Endodermal cell (in vitro differentiated cells): ENCODE measurements at regions not wholly inside any gene's neighbourhood (a gene's known extent, or its start where the extent isn't known, plus 50 kb on each side); places are given as distances from the start of the nearest gene placed in this dataset.

Experiments
- DNase-seq: peaks from one replicate; pipeline ENCODE4 v3.0.0-alpha.2; 2017
- H3K27ac ChIP-seq: 2 replicates; pipeline ENCODE4 v1.5.1; 2013; ENCODE audit warnings: mild to moderate bottlenecking, low read depth, low read length, moderate library complexity
- H3K27me3 ChIP-seq: 2 replicates; pipeline ENCODE4 v1.6.1; 2013; ENCODE audit warnings: mild to moderate bottlenecking, low read length, moderate library complexity; ENCODE audit not compliant: insufficient read depth, control insufficient read depth, poor library complexity, severe bottlenecking
- H3K36me3 ChIP-seq: 2 replicates; pipeline ENCODE4 v1.7.0; 2013; ENCODE audit warnings: mild to moderate bottlenecking, low read length, moderate library complexity; ENCODE audit not compliant: control insufficient read depth, insufficient read depth
- H3K4me1 ChIP-seq: one replicate; pipeline ENCODE4 v1.7.0; 2013; ENCODE audit warnings: low read length; ENCODE audit not compliant: control insufficient read depth, insufficient read depth
- H3K4me3 ChIP-seq: 2 replicates; pipeline ENCODE4 v1.5.1; 2013; ENCODE audit warnings: mild to moderate bottlenecking, low read length, moderate library complexity
- H3K9ac ChIP-seq: 2 replicates; pipeline ENCODE4 v1.6.1; 2013; ENCODE audit warnings: mild to moderate bottlenecking, low read length, moderate library complexity; ENCODE audit not compliant: poor library complexity, severe bottlenecking; ENCODE audit errors: extremely low read depth
- H3K9me3 ChIP-seq: 2 replicates; pipeline ENCODE4 v1.6.1; 2013; ENCODE audit warnings: mild to moderate bottlenecking, low read length, moderate library complexity; ENCODE audit not compliant: control insufficient read depth
- H3K27ac Mint-ChIP-seq: 2 replicates; pipeline ENCODE4 v1.8.0; 2020; ENCODE audit warnings: mixed read lengths
- H3K27me3 Mint-ChIP-seq: 2 replicates; pipeline ENCODE4 v1.8.0; 2021; ENCODE audit warnings: mild to moderate bottlenecking, mixed read lengths; ENCODE audit not compliant: insufficient read depth
- H3K36me3 Mint-ChIP-seq: 2 replicates; pipeline ENCODE4 v1.8.0; 2020; ENCODE audit warnings: low read depth, mixed read lengths
- H3K4me1 Mint-ChIP-seq: 2 replicates; pipeline ENCODE4 v1.8.0; 2020; ENCODE audit warnings: mixed read lengths
- H3K4me3 Mint-ChIP-seq: 2 replicates; pipeline ENCODE4 v1.8.0; 2020; ENCODE audit warnings: mild to moderate bottlenecking, moderate library complexity, mixed read lengths
- H3K9me3 Mint-ChIP-seq: 2 replicates; pipeline ENCODE4 v1.8.0; 2020; ENCODE audit warnings: mild to moderate bottlenecking, mixed read lengths
- CTCF ChIP-seq: fragments of 200-600 bp; sonication (generic); conservative IDR thresholded peaks from 2 replicates; pipeline ENCODE4 v1.5.0; 2021; ENCODE audit warnings: antibody characterized with exemption, mild to moderate bottlenecking
- WGBS, 2 experiments: methylation state at CpG; one replicate each; pipeline versions ENCODE4 v1.1.5 to v1.1.7; 2013; ENCODE audit warnings: missing lambda C conversion rate in 2 of 2, mixed read lengths in 1 of 2; ENCODE audit not compliant: insufficient coverage in 1 of 2, insufficient read length in 1 of 2; 5-methylcytosine and 5-hydroxymethylcytosine counted together

GRCh38 chr1:14545422-14546025 lies 53.0 kb upstream of the KAZN start:
- H3K27me3 Mint-ChIP-seq: peaks cover 1% of the 10 kb centered on the region
- Histone ChIP-seq H3K4me1 (no peaks in the 10 kb centered on the region), H3K4me3 (no peak overlapping the region), H3K9me3 (peaks cover 5% of the 10 kb centered on the region), H3K9ac (no peak overlapping the region), H3K27me3 (no peaks in the 10 kb centered on the region), H3K36me3 (no peaks in the 10 kb centered on the region), H3K27ac (no peak overlapping the region)
- no peak overlapping the region for H3K4me3 Mint-ChIP-seq
- 83 to 100% methylated on average over 3 to 4 of the region's 4 CpGs for WGBS, 2 experiments
- peaks cover 8% of the 10 kb centered on the region for H3K4me1 Mint-ChIP-seq
- no peak overlapping the region for H3K27ac Mint-ChIP-seq
- peaks cover 5% of the 10 kb centered on the region for H3K9me3 Mint-ChIP-seq
- no peak for DNase-seq
- H3K36me3 Mint-ChIP-seq: no peaks in the 10 kb centered on the region
- no peak for TF ChIP-seq CTCF

GRCh38 chr1:14546416-14546815 lies 52.1 kb upstream of the KAZN start:
- Mint-ChIP-seq H3K4me1 (peaks cover 8% of the 10 kb centered on the region), H3K27ac (no peak overlapping the region), H3K4me3 (no peak overlapping the region), H3K9me3 (peaks cover 5% of the 10 kb centered on the region), H3K27me3 (peaks cover 1% of the 10 kb centered on the region), H3K36me3 (no peaks in the 10 kb centered on the region)
- Histone ChIP-seq H3K27ac (no peak overlapping the region), H3K36me3 (no peaks in the 10 kb centered on the region), H3K4me1 (no peaks in the 10 kb centered on the region), H3K4me3 (no peak overlapping the region), H3K9me3 (peaks cover 5% of the 10 kb centered on the region), H3K9ac (no peak overlapping the region), H3K27me3 (no peaks in the 10 kb centered on the region)
- TF ChIP-seq CTCF: no peak
- no peak for DNase-seq
- WGBS, 2 experiments: 90% methylated on average over 3 of the region's 3 CpGs; no CpG with 5 or more reads in 1 of the 2 experiments
